ENCODE measurements at regions not wholly inside any gene's neighbourhood (a gene's known extent, or its start where the extent isn't known, plus 50 kb on each side); places are given as distances from the start of the nearest gene placed in this dataset.
"Not testable (repeated sequence)": the region's sequence is repeated elsewhere in the genome, so short reads cannot be mapped to it uniquely, and the experiment has no call there.

DNA sequence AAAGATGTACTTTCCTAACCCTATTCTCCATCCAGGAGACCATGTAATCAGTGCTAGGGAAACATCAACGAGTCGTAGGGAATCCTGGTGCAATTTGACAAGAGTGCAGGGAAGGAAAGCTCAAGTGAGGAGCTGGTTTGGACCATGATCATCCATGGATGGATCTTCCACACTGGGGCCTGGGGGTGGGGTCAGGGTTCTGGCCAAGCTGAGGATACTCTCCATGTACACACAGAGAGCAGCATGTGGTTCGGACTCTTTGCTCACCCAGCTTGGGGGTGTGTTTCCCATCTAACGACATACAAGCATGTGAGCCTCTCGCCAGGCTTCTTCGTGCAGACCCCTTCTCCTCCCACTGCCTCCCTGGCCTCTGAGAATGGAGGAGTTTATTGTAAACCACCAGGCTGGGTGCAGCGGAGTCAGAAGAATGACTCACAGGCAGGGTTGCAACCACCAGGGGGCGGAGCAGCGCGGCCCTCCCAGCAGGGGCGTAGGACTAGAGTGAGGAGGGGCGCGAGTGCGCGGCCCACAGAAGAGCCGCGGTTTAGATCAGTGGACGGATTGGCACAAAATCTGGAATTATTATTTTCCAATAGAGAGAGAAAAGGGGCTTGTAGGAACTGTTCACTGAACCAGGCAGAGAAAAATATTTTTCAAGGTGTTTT lies 530.0 kb upstream of the B3GAT1 start:
- not testable (repeated sequence) for DNase-seq

DNA sequence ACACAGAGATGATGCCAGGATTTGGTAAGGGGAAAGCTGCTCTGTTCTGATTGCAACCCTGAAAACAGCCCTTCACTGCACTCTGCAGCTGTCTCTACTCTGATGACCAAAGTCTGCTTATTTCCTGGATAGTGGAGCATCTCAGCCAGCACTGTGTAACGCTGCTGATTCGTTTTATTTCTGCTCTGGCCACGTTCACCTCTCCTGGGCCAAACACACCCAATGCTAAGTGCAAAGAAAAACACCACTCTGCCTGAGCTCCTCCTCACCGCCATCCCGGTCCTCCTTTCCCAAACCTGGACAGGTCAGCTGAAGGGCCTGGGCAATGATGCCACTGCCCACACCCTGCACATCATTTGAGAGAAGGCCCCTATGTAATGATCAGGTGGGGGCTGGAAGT lies 529.3 kb upstream of the B3GAT1 start:
- no peak for DNase-seq

DNA sequence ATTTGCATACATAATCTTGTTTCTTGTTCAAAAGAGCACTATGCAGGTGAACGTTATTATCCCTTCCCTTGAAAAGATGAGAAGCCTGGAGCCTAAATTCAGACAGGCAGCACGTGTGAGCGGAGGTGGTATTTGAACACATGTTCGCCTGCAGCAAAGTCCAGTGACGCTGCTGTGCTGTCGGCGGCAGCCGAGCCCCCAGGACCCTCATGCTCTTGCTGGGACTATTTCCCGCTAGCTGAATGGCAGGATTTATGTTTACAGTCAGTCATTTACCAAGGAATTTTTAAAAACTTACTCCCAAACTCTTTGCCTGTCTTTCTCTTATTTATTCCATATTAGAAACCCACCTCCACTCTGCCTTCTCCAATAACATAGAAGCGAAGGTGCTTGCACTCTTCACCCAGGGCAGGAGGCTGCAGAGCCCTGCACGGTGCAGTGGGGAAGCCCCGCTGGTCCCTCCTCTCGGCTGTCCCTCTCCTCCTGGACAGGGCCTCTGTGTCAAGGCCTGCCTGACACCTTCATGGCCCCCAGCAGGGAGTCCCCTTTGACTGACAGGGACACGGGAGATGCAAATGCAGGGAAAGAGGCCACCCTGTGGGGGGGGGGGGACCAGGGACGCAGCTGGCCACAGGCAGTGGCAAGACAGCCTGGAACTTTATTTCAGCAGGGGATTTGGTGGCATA lies 528.5 kb upstream of the B3GAT1 start:
- no peak for DNase-seq

DNA sequence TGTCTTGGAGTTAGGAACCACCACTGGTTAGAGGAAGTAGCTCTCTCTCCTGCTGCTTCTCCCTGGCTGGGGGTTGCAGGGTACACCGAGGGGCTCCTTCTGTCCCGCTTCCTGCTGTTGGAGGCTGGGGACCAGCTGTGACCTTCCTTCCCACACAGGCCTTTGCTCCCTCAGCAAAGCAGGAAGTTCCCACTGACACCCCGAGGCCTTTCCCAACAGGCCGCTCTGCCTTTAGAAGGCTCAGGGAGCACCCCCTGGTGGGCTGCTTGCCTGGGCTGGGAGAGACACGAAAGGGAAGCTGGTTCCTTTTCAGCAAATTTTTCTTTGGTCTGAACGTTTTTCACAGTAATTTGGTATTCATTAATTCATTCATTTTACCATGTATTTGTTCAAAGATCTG lies 527.9 kb upstream of the B3GAT1 start:
- no peak for DNase-seq

DNA sequence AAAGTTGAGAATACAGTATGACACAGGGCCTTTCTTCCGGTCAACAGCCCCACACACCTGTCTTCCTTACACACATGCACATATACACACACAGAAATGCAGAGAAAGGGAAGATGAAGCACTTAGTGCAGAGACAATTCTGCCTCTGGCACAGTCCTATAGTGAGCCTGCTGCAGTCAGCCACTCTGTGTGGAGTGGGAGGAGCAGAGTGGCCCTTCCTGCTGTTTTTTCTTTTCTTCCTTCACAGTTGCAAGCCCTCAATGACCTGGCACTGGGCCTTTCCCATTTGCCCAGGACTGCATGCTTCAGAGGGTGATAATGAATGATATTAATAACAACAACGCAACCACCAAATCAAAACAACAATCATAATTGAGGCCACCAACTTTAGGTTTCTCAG lies 527.0 kb upstream of the B3GAT1 start:
- no peak for DNase-seq

DNA sequence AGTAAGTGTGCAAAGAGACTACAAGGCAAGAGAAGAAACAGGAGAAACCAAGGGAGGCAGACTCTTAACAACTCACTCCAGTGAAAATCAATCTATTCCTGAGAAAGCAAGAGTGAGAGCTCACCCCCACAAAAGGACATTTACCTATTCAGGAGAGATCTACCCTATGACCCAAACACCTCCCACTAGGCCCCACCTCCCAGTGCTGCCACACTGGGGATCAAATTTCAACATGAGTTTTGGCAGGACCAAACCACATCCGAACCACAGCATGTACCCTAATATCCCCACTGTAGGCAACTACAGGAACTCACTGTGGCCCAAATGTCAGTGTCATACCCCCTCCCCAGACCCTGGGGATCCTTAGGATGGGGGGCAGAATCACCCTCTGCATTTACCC lies 526.2 kb upstream of the B3GAT1 start:
- no peak for DNase-seq

DNA sequence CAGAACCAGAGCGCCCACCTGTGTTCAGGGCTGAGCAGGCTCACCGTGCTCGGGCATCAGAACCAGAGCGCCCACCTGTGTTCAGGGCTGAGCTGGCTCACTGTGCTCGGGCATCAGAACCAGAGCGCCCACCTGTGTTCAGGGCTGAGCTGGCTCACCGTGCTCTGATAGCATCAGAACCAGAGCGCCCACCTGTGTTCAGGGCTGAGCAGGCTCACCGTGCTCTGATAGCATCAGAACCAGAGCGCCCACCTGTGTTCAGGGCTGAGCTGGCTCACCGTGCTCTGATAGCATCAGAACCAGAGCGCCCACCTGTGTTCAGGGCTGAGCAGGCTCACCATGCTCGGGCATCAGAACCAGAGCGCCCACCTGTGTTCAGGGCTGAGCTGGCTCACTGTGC lies 525.2 kb upstream of the B3GAT1 start:
- not testable (repeated sequence) for DNase-seq

DNA sequence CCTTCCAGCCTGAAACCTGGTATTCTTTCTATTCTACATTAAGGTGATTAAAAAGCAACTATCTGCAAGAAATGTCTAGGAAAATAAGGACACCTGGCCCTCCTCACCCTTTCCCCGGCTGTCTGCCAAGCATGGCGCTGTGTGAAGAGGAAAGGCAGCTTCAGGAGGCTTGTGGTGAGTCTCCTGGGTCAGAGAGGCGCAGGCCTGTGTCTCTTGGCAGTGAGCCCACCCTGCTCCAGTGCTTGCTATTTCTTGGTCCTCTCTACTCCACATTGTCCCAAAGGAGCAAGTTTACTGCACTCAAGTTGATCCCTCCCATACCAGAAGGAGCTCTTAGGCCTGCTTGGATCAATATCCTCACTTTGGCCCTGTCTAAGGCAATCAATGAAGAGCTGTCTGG lies 520.7 kb upstream of the B3GAT1 start:
- DNase-seq, result no peak

DNA sequence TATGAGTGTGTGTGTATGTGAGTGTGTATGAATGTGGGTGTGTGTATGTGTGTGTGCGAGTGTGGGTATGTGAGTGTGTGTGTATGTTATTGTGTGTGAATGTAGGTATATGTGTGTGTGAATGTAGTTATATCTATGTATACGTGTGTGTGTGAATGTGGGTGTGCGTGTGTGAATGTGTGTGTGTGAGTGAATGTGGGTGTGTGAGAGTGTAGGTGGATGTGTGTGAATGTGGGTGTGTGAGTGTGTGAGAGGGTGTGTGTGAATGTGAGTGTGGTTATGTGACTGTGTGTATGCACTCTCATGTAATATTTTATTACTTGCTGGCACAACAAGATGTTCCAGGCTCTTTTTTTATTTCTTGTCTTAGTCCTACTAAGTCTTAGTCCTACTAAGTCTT lies 513.4 kb upstream of the B3GAT1 start:
- DNase-seq, result no peak

DNA sequence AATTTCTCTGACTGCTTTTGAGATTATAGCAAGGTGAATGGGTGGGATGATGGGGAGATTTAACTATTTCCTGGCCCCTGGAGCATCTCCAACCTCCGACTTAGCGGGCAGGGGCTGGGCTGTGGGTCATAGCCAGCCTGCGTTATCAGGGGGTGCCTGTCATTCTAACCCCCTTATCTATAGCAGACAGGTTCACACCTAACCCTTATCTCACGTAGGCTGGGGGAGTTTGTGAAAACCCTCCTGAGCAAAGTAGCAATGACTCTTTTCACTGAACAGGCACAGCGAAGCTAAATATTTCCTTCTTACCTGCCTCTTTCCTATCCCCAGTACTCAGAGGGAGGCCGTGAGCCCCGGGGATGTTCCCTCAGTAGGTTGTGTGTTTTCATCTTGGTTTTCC lies 511.4 kb upstream of the B3GAT1 start:
- DNase-seq, result no peak

DNA sequence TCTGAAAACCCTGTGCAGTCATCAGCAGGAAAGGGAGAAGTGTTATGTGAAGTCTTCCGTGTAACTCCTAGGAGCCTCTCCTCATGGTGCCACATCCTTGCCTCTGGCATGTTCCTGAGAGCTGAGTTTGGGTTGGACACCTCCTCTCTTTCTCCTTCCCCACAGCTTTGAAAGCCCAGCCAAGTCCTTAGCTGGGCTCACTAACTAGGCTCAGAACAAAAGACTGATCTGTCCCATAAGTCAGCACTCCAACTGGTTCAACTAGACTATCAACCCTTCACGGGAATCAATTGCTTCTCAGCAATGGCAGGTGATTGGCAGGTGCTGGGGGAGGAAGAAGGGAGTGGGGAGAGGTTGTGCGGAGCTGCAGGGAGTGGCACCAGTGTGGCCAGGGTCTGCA lies 509.9 kb upstream of the B3GAT1 start:
- DNase-seq, result no peak

DNA sequence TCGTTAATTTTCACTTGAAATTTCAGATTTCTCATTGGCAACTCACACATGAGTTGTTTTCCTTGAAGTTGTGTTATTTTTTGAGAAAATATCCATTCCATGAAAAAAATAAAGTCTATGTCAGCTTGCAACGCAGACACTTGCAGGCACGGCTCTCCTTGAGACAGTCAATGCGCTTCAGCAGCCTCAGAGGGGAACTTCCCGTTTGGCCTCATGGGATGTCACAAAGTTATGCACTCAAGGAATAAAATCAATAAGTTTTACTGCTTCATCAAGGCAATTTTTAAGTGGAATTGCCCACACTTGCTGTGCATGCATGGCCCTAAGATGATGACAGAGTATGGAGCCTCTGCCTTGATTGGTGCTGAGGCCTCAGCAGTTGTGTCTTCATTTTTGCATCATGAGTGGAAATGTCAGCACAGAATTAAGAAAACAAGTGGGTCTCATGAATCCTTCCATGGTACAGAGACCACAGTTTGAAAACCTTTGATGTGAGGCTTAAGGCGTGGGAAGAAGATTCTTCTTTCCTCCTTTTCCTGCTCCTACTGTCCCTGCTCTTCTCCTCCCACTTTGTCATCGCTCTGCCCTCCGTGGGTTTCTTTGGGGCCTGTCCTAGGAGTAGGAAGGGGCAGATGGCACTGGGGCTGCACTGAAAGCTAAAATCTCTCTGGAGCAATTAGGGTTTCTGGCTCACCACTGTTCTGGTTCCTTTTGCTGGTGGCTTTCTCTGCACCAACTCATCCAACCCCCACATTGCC lies 509.0 kb upstream of the B3GAT1 start:
- no peak for DNase-seq

DNA sequence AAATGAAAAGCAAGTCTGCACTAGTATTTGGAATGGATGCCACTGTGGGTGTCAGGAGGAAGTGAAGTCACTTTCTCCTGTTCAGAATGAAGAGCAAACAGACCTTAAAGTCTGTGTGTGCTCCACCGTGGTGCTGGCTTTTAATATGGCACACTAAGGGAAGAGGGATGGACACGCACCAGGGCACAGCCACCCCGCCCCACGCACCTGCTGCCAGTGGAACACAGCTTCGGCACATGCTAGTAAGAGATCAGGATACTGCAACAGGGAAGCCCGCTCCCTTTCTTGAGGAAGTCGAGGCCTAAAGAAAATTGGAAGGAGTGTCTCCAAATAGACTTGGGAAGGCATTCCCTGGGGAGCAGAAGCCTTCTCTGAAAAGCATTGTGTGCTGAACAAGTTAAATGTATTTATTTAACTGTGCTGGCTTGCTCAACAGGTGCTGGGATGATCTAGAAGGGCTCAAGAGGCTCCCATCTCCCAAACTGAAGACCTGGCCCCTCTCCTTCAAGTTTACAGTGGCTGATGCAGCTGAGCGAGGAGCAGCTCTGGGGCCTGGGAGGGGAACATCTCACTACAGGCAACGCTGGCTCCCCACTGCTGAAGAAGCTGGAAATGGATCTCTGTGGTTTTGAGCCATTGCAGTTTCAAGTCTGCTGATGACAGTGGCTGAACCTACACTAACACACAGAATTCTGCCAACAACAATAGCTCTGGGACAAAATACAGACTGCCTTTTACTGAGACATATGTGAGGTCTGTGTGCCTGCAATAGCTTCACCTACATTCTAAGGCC lies 504.6 kb upstream of the B3GAT1 start:
- DNase-seq, result no peak

DNA sequence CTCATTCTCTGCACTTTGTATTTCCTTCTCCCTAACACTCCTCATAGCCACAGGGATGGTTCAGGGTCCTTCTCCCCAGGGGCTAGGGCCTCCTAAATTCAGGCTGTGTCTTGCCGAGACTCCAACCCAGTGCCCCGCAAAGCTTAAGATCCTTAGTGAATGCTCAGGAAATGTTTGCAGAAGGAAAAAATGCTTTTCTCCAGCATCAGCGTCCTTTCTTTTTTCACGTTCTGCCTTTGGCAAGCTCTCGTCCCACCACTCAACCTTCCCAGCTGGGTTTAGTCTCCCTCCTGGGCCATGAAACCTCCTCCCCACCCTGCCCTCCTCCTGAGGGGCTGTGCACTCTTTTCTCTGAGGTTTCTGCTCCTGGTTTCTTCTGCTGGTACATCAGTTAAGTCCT lies 503.8 kb upstream of the B3GAT1 start:
- DNase-seq, result no peak

DNA sequence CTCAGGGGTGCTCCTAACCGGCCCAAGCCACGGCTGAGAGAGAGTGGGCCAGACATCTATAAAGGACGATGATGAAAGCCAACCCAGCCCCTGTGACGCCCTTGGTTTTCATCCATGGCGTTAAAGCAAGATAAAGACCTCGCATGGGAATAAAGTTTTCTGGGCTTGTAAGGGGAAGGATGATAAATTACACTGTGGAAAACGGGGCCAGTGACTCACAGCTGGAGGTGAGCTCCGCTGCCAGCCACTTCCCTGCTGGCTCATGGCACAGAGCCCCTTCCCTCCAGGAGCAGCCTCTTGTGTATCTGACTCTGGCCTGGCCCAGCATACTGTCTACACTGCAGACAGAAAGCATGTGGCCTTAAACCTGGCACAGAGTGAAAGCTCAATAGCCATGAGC lies 503.2 kb upstream of the B3GAT1 start:
- DNase-seq, result no peak

DNA sequence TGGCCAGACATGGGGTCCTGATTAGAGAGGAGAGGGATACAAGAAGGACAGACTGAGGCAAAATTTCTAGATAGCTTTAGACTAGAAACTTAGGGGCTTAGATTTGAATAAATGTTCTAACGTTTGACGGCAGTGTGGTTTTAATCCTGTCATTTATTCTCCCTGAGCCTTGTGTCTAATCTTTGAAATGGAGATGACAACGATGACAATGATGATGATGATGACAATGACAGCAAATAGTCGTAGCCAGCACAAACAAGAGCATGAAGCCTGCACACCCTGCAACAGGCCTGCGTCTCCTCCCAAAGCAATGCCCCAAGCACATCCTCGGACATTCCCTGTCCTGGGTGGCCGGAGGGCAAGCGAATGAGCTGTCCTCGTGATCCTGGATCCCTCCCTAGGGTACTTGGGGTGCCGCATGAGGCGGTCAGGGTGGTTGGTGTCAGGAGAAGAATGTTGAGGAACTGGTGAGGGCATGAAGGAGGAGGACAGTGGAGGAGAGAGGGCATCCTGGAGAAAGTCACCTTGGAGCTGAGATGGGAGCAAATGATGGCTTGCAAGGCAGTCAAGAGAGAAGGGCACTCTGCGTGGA lies 502.1 kb upstream of the B3GAT1 start:
- DNase-seq, result no peak

DNA sequence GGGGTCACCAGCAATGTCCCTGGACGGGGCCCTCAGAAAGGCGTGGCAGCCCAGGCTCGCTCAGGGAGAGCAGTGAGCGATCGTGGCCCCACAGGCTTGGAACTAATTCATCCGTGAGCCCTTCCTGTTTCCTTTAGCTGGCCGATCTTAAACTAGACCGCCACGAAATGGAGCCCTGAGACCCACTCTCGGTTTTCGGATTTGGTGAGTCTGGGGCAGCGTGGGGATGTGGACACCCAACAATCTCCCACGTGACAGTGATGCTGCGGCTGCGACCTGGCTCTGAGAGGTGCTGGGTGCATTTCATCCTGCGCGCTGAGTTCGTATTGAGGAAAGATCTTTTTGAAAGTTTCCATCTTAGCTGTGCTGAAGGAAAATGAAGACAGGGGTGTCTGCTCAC lies 501.3 kb upstream of the B3GAT1 start:
- DNase-seq, result no peak

DNA sequence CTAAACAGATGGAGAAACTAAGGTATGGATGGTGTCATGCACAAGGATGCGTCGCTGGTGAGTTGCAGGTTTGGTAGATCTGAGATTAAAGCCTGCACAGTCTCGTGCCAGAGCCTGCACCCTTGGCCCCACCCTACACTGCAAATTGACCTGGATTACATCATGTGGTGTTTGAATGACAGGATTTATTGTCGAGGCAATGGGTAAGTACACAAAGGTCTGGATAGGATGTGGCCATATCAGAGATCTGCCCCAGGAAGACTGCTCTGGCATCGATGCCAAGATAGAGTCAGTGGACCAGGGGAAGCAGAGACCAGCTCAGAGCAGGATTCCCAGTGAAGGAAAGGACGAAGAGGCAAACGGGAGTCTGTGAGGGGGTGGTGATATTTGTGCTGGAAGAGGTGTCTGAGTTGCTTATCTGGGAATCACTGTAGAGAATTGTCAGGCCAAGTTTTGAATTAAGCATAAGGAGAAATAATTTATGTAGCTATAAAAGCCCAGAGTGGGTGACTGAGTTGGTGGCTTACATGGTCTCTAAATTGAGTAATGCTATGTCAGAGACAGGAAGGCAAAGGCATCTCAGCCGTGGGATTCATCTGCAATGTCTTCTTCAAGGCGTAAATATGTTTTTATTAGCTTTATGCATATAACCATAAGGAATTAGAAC lies 499.6 kb upstream of the B3GAT1 start:
- DNase-seq, result no peak

DNA sequence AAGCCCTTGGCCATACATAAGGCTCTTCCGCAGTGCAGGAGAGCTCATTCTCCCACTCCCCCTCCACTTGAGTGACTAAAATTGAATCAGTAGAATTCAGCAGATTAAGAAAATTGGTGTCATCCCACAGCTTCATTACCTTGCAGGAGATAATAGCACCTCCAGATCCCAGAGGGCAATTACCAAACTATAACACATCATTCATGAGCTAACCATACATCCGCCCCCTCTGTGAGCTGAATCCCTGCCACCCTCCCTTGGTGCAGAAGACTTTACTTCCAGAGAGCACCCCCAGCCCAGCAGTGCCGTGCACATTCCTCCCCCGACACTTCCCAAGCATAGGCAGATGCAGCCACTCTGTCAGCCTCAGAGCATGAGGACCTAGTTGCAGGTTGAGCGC lies 496.5 kb upstream of the B3GAT1 start:
- no peak for DNase-seq

DNA sequence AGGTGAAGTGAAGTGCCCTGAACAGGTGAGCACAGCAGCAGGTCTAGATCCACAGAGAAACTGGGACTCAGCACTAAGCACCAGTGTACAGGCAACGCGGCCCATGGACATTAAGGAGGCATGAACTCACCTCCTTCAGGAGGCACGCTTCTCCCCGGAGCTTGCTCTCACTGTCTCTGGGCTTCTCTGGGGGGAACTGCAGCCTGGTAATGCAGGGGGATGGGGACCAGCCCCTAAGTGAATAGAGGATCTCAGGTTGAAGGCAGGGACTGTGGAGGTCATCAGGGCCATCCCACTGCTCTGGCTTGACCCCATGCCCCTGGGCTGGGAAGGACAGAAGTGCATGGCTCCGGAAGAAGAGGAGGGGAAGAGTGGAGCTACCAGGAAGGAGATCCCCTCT lies 495.6 kb upstream of the B3GAT1 start:
- DNase-seq, result no peak

DNA sequence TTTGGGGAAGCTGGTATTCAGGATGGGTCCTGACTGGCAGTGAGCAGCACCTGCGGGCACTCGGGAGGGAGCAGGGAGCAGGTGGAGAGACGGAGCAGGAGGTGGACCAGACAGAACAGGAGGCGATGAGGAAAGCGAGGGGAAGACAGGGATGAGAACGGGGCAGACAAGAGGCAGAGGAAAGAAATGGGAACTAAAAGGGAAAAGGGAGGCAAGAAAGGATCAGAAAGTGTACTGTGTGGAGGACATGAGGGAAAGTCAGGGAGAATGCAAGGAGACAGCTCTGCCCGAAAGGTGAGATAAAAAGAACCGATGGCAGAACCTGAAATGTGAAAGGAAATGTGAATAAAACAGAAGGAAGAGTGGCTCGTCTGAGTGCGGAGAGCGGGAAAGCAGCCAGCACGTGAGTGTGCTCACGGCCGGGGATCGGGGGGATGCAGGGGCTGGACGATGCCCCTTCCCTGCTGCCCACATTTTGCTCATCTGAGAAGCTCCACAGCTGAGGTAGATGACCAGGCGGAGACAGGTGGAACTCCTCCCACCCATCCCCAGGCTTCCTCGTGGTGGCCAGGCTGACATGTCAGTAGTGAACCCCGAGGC lies 494.4 kb upstream of the B3GAT1 start:
- no peak for DNase-seq

DNA sequence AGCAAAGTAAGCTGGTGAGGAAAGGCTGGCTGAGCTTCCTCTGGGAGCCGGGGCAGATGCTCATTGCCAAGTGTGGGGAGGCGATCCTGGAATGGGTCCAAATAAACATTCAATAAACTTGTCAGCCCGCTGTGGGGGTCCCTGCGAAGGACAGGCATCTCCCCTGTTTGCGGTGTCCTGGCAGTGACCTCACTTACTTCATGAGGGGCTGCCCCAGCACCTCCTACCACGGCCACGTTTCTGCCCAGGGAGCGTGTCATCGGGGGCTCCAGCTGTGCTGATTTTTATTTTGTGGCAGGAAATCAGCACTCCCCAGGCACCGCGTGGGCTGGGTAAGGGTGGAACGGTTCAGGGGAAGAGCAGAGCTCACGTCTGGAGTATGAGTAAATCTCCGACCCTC lies 493.9 kb upstream of the B3GAT1 start:
- DNase-seq, result no peak
